Panc1 (cell line): ENCODE measurements at regions not wholly inside any gene's neighbourhood (a gene's known extent, or its start where the extent isn't known, plus 50 kb on each side); places are given as distances from the start of the nearest gene placed in this dataset.

Experiments
- ATAC-seq: fragments of 200-7000 bp; cut with Tn5 transposase; 2 replicates; pipeline ENCODE4 v1.9.1; 2020; ENCODE audit warnings: mild to moderate bottlenecking, moderate library complexity
- BruUV-seq: library from RNA; stranded (reverse); fragments of 400-500 nt; replicated peaks from 2 replicates; lab custom pipeline; 2021; lab: Mats Ljungman, UMichigan
- CTCF ChIA-PET: fragments of 300-600 bp; sonication (Branson Sonifier 250); formaldehyde crosslinking; loops from one replicate; lab custom pipeline; 2022; ENCODE audit warnings: antibody characterized with exemption; lab: Charles Lee
- POLR2A ChIA-PET: fragments of 300-600 bp; sonication (Branson Sonifier 250); formaldehyde crosslinking; loops from one replicate; lab custom pipeline; 2022; ENCODE audit warnings: antibody characterized with exemption; lab: Charles Lee
- DNase-seq: peaks from one replicate; pipeline ENCODE4 v3.0.0-alpha.2; 2010; ENCODE audit warnings: low read depth, low spot score
- H3K27ac ChIP-seq: 2 replicates; pipeline ENCODE4 v1.5.1; 2011; ENCODE audit warnings: mild to moderate bottlenecking, low read length, inconsistent platforms
- H3K27me3 ChIP-seq: fragments of 200-500 bp; sonication (Bioruptor generic); 2 replicates; pipeline ENCODE4 v1.6.0; 2014; ENCODE audit warnings: low read length, inconsistent platforms; ENCODE audit not compliant: control insufficient read depth, insufficient read depth
- H3K36me3 ChIP-seq: fragments of 200-500 bp; sonication (Bioruptor generic); 2 replicates; pipeline ENCODE4 v1.5.1; 2014; ENCODE audit warnings: inconsistent platforms, mild to moderate bottlenecking, low read length, moderate library complexity; ENCODE audit not compliant: control insufficient read depth, insufficient read depth
- H3K4me1 ChIP-seq: 2 replicates; pipeline ENCODE4 v1.5.1; 2011; ENCODE audit warnings: inconsistent platforms, mild to moderate bottlenecking, low read length, moderate library complexity; ENCODE audit not compliant: control insufficient read depth, insufficient read depth
- H3K4me3 ChIP-seq, 2 experiments: 2 replicates each; pipeline ENCODE4 v1.5.1; 2011 to 2012; ENCODE audit warnings: low read depth in 2 of 2, low read length in 2 of 2, mild to moderate bottlenecking in 2 of 2, inconsistent platforms in 1 of 2, moderate library complexity in 1 of 2
- H3K9me3 ChIP-seq: fragments of 200-500 bp; sonication (Bioruptor generic); 2 replicates; pipeline ENCODE4 v1.5.1; 2014; ENCODE audit warnings: low read depth, mild to moderate bottlenecking, inconsistent platforms, low read length, moderate library complexity; ENCODE audit not compliant: control insufficient read depth, insufficient read depth
- POLR2AphosphoS5 ChIP-seq: IDR thresholded peaks from 2 replicates; pipeline ENCODE4 v1.6.1; 2012; ENCODE audit warnings: mild to moderate bottlenecking, low read depth, low read length, moderate library complexity
- SIN3A ChIP-seq: IDR thresholded peaks from 2 replicates; pipeline ENCODE4 v1.6.1; 2012; ENCODE audit warnings: low read depth, mild to moderate bottlenecking, low read length, moderate library complexity, borderline replicate concordance; ENCODE audit not compliant: insufficient read depth
- TCF7L2 ChIP-seq: IDR thresholded peaks from 2 replicates; pipeline ENCODE4 v1.6.1; 2011; ENCODE audit warnings: mild to moderate bottlenecking, low read depth, low read length, inconsistent platforms
- in situ Hi-C: cut with HindIII; loops from 2 replicates; pipeline ENCODE4 v1.10.0; 2016; ENCODE audit warnings: low sequenced_read_pairs, low pct_unique_long_range_greater_than_20kb
- intact Hi-C: fragments of 100-400 bp; cut with micrococcal nuclease; formaldehyde crosslinking; loops from one replicate; pipeline ENCODE4 v1.10.0; 2022; ENCODE audit not compliant: unreplicated experiment
- TF ChIP-seq, protein P1 (sequence below), 2 experiments: IDR thresholded peaks; 2 replicates each; pipeline ENCODE4 v1.6.1; 2011 to 2012; ENCODE audit warnings: low read depth in 2 of 2, control low read depth in 1 of 2, low read length in 1 of 2, mild to moderate bottlenecking in 1 of 2, moderate library complexity in 1 of 2; ENCODE audit not compliant: insufficient read depth in 1 of 2
- TF ChIP-seq, protein P2 (sequence below): fragments of 450-650 bp; IDR thresholded peaks from 2 replicates; pipeline ENCODE4 v1.5.1; 2017; ENCODE audit warnings: mild to moderate bottlenecking

DNA sequence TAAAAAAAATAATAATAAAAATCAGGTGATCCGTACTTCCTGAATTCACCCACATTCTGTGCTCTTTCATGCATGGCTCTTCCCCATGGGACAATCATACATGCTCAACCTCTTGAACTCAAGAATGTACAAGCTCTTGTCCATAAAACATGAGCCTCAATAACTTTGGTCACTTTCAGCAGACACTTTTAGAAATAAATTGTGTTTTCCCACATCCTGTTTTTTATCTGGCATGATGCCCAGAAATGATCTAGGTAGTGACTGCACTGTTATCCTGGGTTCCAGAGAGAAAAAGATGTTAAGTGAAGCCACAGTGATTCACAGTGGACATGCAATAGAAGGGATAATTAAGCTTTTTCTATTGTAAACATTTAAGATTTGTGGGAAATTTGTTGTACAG lies 537.6 kb upstream of the TMEM132C start:
- no peaks in the 10 kb centered on the region for H3K36me3 ChIP-seq
- H3K9me3 ChIP-seq: no peaks in the 10 kb centered on the region
- TF ChIP-seq, protein P1, sequence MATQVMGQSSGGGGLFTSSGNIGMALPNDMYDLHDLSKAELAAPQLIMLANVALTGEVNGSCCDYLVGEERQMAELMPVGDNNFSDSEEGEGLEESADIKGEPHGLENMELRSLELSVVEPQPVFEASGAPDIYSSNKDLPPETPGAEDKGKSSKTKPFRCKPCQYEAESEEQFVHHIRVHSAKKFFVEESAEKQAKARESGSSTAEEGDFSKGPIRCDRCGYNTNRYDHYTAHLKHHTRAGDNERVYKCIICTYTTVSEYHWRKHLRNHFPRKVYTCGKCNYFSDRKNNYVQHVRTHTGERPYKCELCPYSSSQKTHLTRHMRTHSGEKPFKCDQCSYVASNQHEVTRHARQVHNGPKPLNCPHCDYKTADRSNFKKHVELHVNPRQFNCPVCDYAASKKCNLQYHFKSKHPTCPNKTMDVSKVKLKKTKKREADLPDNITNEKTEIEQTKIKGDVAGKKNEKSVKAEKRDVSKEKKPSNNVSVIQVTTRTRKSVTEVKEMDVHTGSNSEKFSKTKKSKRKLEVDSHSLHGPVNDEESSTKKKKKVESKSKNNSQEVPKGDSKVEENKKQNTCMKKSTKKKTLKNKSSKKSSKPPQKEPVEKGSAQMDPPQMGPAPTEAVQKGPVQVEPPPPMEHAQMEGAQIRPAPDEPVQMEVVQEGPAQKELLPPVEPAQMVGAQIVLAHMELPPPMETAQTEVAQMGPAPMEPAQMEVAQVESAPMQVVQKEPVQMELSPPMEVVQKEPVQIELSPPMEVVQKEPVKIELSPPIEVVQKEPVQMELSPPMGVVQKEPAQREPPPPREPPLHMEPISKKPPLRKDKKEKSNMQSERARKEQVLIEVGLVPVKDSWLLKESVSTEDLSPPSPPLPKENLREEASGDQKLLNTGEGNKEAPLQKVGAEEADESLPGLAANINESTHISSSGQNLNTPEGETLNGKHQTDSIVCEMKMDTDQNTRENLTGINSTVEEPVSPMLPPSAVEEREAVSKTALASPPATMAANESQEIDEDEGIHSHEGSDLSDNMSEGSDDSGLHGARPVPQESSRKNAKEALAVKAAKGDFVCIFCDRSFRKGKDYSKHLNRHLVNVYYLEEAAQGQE (IDR thresholded peaks at IDR 0.05; ENCODE audit: insufficient read depth in 1 of 2, low read depth in 2 of 2, low read length in 1 of 2): no peak
- TF ChIP-seq, protein P2, sequence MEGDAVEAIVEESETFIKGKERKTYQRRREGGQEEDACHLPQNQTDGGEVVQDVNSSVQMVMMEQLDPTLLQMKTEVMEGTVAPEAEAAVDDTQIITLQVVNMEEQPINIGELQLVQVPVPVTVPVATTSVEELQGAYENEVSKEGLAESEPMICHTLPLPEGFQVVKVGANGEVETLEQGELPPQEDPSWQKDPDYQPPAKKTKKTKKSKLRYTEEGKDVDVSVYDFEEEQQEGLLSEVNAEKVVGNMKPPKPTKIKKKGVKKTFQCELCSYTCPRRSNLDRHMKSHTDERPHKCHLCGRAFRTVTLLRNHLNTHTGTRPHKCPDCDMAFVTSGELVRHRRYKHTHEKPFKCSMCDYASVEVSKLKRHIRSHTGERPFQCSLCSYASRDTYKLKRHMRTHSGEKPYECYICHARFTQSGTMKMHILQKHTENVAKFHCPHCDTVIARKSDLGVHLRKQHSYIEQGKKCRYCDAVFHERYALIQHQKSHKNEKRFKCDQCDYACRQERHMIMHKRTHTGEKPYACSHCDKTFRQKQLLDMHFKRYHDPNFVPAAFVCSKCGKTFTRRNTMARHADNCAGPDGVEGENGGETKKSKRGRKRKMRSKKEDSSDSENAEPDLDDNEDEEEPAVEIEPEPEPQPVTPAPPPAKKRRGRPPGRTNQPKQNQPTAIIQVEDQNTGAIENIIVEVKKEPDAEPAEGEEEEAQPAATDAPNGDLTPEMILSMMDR: no peak
- TF ChIP-seq TCF7L2 (no peak), POLR2AphosphoS5 (no peak), SIN3A (no peak)
- CTCF ChIA-PET: no interaction called here
- H3K27me3 ChIP-seq: no peaks in the 10 kb centered on the region
- H3K4me1 ChIP-seq: no peaks in the 10 kb centered on the region
- no TSS peak for BruUV-seq
- intact Hi-C loops (no loop called here), in situ Hi-C loops (no loop called here)
- DNase-seq (no peak), ATAC-seq (no peak)
- no peak overlapping the region for H3K27ac ChIP-seq
- POLR2A ChIA-PET: no interaction called here
- no peak overlapping the region for H3K4me3 ChIP-seq

DNA sequence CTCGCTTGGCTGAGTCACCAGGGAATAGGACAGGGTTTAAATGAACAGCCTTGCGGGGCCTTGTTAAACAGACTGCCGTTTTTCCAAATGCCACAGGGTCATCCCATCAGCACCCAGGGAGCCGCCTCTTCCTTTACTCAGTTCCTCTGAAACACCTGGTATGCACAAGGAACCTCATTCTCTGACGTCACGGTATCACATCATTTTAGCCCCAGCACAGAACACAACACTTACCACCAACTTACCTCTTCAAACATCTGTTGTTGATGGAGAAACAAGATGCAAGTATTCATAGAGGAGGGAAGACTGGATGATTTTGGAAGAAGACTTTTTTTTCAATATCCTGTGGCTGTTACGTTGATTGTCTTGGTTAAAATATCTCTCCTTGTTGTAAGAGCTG lies 535.3 kb upstream of the TMEM132C start:
- no peaks in the 10 kb centered on the region for H3K4me1 ChIP-seq
- ATAC-seq (no peak), DNase-seq (no peak)
- intact Hi-C loops (no loop called here), in situ Hi-C loops (no loop called here)
- no peaks in the 10 kb centered on the region for H3K27me3 ChIP-seq
- H3K27ac ChIP-seq: no peak overlapping the region
- ChIA-PET POLR2A (no interaction called here), CTCF (no interaction called here)
- no peak overlapping the region for H3K4me3 ChIP-seq
- no TSS peak for BruUV-seq
- TF ChIP-seq, protein P1 (IDR thresholded peaks at IDR 0.05; ENCODE audit: insufficient read depth in 1 of 2, low read depth in 2 of 2, low read length in 1 of 2): no peak
- no peak for TF ChIP-seq SIN3A
- TF ChIP-seq, protein P2: no peak
- TF ChIP-seq TCF7L2: no peak
- no peak for TF ChIP-seq POLR2AphosphoS5
- no peaks in the 10 kb centered on the region for H3K36me3 ChIP-seq
- no peaks in the 10 kb centered on the region for H3K9me3 ChIP-seq
